ENCODE measurements at regions not wholly inside any gene's neighbourhood (a gene's known extent, or its start where the extent isn't known, plus 50 kb on each side); places are given as distances from the start of the nearest gene placed in this dataset.
"Not testable (repeated sequence)": the region's sequence is repeated elsewhere in the genome, so short reads cannot be mapped to it uniquely, and the experiment has no call there.

- ChIA-PET CTCF (no interaction called here), POLR2A (no interaction called here)
- no peaks in the 10 kb centered on the region for H3K4me1 Mint-ChIP-seq
- H3K79me2 ChIP-seq (ENCODE audit: control insufficient read depth, insufficient read depth, low read length): no peaks in the 10 kb centered on the region
- no peak overlapping the region for H3K4me3 ChIP-seq (ENCODE audit: control extremely low read depth in 1 of 5, extremely low read depth in 1 of 5, insufficient read depth in 1 of 5, low read depth in 2 of 5, low read length in 4 of 5)
- H3K36me3 ChIP-seq (replicated peaks in 1 of 2; ENCODE audit: control extremely low read depth in 1 of 2, control insufficient read depth in 1 of 2, extremely low read depth in 1 of 2, insufficient read depth in 2 of 2, low read length in 1 of 2): no peaks in the 10 kb centered on the region
- no peak overlapping the region for H2AFZ ChIP-seq (ENCODE audit: insufficient read depth, low read depth, low read length, poor library complexity, severe bottlenecking)
- no peak overlapping the region for H3K27ac ChIP-seq (ENCODE audit: low read length in 2 of 2)
- peaks cover 0 to 7% (median 0%) of the 10 kb centered on the region in 3 donors for H3K9me3 ChIP-seq (ENCODE audit: control extremely low read depth in 1 of 3, control insufficient read depth in 2 of 3, insufficient read depth in 1 of 3, low read length in 2 of 3)
- TF ChIP-seq CTCF (IDR thresholded peaks at IDR 0.05) (no peak), EZH2 (IDR thresholded peaks at IDR 0.05; ENCODE audit: borderline replicate concordance, insufficient read depth, low read depth, low read length, poor library complexity, severe bottlenecking) (no peak)
- no peak overlapping the region for H3K27ac Mint-ChIP-seq
- H3K9me3 Mint-ChIP-seq (ENCODE audit: insufficient read depth): no peaks in the 10 kb centered on the region
- no peak for DNase-seq
- no peaks in the 10 kb centered on the region for H3K27me3 ChIP-seq (replicated peaks in 1 of 4; ENCODE audit: control extremely low read depth in 1 of 4, control insufficient read depth in 3 of 4, insufficient read depth in 4 of 4, low read length in 3 of 4)
- H3K27me3 Mint-ChIP-seq: no peaks in the 10 kb centered on the region
- no peaks in the 10 kb centered on the region for H4K20me1 ChIP-seq (ENCODE audit: control insufficient read depth, insufficient read depth, low read length, poor library complexity, severe bottlenecking)
- H3K4me3 Mint-ChIP-seq: no peak overlapping the region
- H3K4me2 ChIP-seq (replicated peaks; ENCODE audit: low read depth, low read length, poor library complexity, severe bottlenecking): no peak overlapping the region
- no peak overlapping the region for H3K9ac ChIP-seq (ENCODE audit: low read length)
- intact Hi-C loops (cut with micrococcal nuclease): no loop called here
- no peak for ATAC-seq (ENCODE audit: low read depth)
- H3K4me1 ChIP-seq (ENCODE audit: control insufficient read depth in 2 of 2, insufficient read depth in 2 of 2, low read length in 2 of 2): no peaks in the 10 kb centered on the region
Measured at GRCh38 chr2:208783184-208783583, 376.6 kb downstream of the PTH2R start.

- H3K4me3 Mint-ChIP-seq; H3K27ac Mint-ChIP-seq; H3K27me3 ChIP-seq (replicated peaks in 1 of 4; ENCODE audit: control extremely low read depth in 1 of 4, control insufficient read depth in 3 of 4, insufficient read depth in 4 of 4, low read length in 3 of 4); H3K9ac ChIP-seq (ENCODE audit: low read length); H3K27ac ChIP-seq (ENCODE audit: low read length in 2 of 2); H4K20me1 ChIP-seq (ENCODE audit: control insufficient read depth, insufficient read depth, low read length, poor library complexity, severe bottlenecking); H3K4me3 ChIP-seq (ENCODE audit: control extremely low read depth in 1 of 5, extremely low read depth in 1 of 5, insufficient read depth in 1 of 5, low read depth in 2 of 5, low read length in 4 of 5); H3K9me3 Mint-ChIP-seq (ENCODE audit: insufficient read depth); H3K4me1 Mint-ChIP-seq; H3K36me3 ChIP-seq (replicated peaks in 1 of 2; ENCODE audit: control extremely low read depth in 1 of 2, control insufficient read depth in 1 of 2, extremely low read depth in 1 of 2, insufficient read depth in 2 of 2, low read length in 1 of 2); H2AFZ ChIP-seq (ENCODE audit: insufficient read depth, low read depth, low read length, poor library complexity, severe bottlenecking); H3K9me3 ChIP-seq (ENCODE audit: control extremely low read depth in 1 of 3, control insufficient read depth in 2 of 3, insufficient read depth in 1 of 3, low read length in 2 of 3); CTCF ChIA-PET; ATAC-seq (ENCODE audit: low read depth); H3K4me2 ChIP-seq (replicated peaks; ENCODE audit: low read depth, low read length, poor library complexity, severe bottlenecking); DNase-seq; POLR2A ChIA-PET; H3K27me3 Mint-ChIP-seq; H3K79me2 ChIP-seq (ENCODE audit: control insufficient read depth, insufficient read depth, low read length); intact Hi-C loops (cut with micrococcal nuclease); H3K4me1 ChIP-seq (ENCODE audit: control insufficient read depth in 2 of 2, insufficient read depth in 2 of 2, low read length in 2 of 2): not testable (repeated sequence)
- 88% methylated on average over 7 of the region's 9 CpGs for WGBS (ENCODE audit: insufficient coverage)
Measured at GRCh38 chr2:208784774-208785173, 378.2 kb downstream of the PTH2R start.
